Breast epithelium (tissue), 3 donors: ENCODE measurements at regions not wholly inside any gene's neighbourhood (a gene's known extent, or its start where the extent isn't known, plus 50 kb on each side); places are given as distances from the start of the nearest gene placed in this dataset.

ENCODE experiments used
- POLR2A ChIP-seq: fragments of 450-650 bp; IDR thresholded peaks from one replicate; pipeline ENCODE4 v1.6.1; 2016; ENCODE audit warnings: antibody characterized with exemption, mild to moderate bottlenecking, moderate library complexity
- POLR2AphosphoS5 ChIP-seq, 3 donors: sonication (generic); formaldehyde crosslinking; IDR thresholded peaks; one replicate each; pipeline ENCODE4 v1.6.1; 2017; ENCODE audit warnings: antibody characterized with exemption in 3 of 3
- TF ChIP-seq, protein P1 (sequence below), 3 donors: fragments of 450-650 bp; IDR thresholded peaks; one replicate each; pipeline ENCODE4 v1.5.1; 2016 to 2017; ENCODE audit warnings: antibody characterized with exemption in 3 of 3, mild to moderate bottlenecking in 3 of 3, moderate library complexity in 3 of 3

DNA sequence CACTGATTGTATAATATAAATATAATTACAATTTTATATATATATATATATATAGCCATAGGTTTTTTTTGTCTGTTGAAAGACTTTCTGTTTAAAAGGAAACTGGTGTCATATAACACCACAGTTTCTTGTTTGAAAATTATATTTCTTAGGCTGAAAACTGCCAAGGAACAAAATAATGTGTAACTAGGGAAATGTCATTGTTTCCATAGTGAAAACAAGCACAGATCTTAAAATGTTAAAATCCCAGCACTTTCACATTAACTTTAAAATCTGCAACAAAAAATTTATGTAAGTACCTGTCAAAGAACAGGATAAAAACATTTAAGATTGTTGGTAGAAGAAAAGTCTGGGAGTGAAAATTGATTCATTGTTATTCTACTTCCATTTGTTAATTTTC is 104.2 kb downstream of the ATP6V1G3 start:
- TF ChIP-seq POLR2A (no peak), POLR2AphosphoS5 (IDR thresholded peaks at IDR 0.05) (no peak)
- TF ChIP-seq, protein P1, sequence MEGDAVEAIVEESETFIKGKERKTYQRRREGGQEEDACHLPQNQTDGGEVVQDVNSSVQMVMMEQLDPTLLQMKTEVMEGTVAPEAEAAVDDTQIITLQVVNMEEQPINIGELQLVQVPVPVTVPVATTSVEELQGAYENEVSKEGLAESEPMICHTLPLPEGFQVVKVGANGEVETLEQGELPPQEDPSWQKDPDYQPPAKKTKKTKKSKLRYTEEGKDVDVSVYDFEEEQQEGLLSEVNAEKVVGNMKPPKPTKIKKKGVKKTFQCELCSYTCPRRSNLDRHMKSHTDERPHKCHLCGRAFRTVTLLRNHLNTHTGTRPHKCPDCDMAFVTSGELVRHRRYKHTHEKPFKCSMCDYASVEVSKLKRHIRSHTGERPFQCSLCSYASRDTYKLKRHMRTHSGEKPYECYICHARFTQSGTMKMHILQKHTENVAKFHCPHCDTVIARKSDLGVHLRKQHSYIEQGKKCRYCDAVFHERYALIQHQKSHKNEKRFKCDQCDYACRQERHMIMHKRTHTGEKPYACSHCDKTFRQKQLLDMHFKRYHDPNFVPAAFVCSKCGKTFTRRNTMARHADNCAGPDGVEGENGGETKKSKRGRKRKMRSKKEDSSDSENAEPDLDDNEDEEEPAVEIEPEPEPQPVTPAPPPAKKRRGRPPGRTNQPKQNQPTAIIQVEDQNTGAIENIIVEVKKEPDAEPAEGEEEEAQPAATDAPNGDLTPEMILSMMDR (IDR thresholded peaks at IDR 0.05) = no peak
